Prostate gland (tissue), 2 donors: ENCODE measurements at regions not wholly inside any gene's neighbourhood (a gene's known extent, or its start where the extent isn't known, plus 50 kb on each side); places are given as distances from the start of the nearest gene placed in this dataset.

Source experiments
- CTCF ChIP-seq, 4 experiments: fragments of 200-600 bp in 2 of 4; fragments of 450-650 bp in 2 of 4; sonication (generic) in 2 of 4; IDR thresholded peaks; 1 replicate in 3 of 4; 2 replicates in 1 of 4; pipeline ENCODE4 v1.5.1; 2016 to 2019; ENCODE audit warnings: antibody characterized with exemption in 4 of 4, mild to moderate bottlenecking in 2 of 4, moderate library complexity in 2 of 4
- POLR2A ChIP-seq: fragments of 450-650 bp; IDR thresholded peaks from one replicate; pipeline ENCODE4 v1.6.1; 2016; ENCODE audit warnings: antibody characterized with exemption, mild to moderate bottlenecking

- TF ChIP-seq CTCF (IDR thresholded peaks at IDR 0.05), result no peak
- no peak for TF ChIP-seq POLR2A
Observed at GRCh38 chr3:99561056-99561455, 77.3 kb upstream of the COL8A1 start.
